GM21825 (cell line): ENCODE measurements at regions not wholly inside any gene's neighbourhood (a gene's known extent, or its start where the extent isn't known, plus 50 kb on each side); places are given as distances from the start of the nearest gene placed in this dataset.

Experiments used
- ATAC-seq: cut with Tn5 transposase; IDR thresholded peaks from one replicate; pipeline ENCODE4 v1.9.1; 2021; ENCODE audit warnings: mild to moderate bottlenecking, moderate library complexity; ENCODE audit not compliant: unreplicated experiment

- ATAC-seq = no peak
These were observed 57.5 kb downstream of the RPL27A start for GRCh38 chr11:8740129-8740528.

DNA sequence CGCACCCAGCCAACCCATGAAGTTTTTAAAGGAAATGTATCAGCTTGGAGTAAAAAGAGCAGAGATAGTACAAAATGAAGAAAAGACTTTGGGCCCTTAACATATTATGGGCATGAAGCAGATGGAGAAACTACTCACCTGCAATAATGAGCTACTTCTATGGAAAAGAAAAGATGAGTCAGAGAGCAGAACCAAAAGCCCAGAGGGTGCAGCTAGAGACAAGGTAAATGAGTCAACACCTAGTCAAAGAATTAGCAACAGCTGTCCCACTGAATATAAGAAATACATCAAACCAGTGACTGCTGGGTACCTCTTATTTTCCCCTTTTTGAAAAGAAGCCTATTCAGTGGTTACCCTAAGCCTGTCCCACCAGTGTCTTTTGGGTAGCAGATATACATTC lies 61.8 kb downstream of the RPL27A start:
- no peak for ATAC-seq

DNA sequence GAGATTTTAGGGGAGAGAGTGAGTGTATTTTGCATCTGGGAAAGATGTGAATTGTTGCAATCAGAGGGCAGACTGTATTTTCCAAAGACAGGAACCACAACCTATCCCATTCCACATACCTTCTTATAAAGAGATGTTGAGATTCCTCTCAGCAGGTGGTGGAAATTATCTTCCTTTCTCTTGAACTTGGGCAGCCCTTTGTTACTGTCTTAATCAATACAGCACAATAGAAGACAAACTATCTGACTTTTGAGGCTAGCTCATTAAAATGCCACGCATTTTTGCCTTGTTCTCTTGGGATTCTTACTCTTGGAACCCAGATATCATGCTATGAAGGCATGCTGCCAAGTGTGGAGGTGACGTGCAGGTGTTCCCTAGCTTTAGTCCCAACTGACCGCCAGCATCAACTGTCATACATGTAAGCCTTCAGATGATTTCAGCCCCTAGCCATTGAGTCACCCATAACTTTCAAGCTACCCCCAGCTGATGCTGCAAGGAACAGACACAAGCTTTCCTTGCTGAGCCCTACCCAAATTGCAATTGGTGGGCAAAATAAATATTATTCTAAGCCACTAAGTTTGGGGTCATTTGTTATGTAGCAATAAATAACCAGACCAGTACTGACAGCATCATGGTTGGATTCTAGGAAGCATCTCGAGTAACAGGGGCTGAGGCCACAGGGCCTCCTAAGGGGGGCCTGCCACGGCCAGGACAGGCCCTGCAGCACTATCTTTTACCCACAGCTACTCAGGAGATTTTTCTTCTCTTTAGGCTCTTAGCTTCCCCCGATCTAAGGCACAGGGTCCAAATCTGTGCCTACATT lies 63.0 kb downstream of the RPL27A start:
- no peak for ATAC-seq

GRCh38 chr11:8746331-8746974 lies 63.9 kb downstream of the RPL27A start:
- ATAC-seq = no peak

DNA sequence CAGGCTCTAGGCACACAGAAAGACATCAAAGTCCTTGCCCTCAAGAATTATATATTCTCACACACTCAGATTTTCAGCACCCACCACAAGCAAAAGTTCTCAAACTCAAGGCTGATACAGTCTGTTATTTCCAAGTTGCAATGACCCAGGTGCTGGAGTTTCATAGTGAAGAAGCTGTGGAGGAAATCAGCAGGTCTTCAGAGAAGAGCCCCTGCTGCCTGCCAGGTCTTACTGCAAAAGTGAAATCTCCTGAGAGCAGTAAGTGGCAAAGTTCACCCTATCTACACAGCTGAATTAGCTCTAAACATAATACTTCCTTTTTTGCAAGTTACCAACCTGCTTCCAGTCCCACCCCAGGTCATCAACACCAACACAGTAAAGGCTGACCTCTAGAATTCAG lies 64.6 kb downstream of the RPL27A start:
- no peak for ATAC-seq

DNA sequence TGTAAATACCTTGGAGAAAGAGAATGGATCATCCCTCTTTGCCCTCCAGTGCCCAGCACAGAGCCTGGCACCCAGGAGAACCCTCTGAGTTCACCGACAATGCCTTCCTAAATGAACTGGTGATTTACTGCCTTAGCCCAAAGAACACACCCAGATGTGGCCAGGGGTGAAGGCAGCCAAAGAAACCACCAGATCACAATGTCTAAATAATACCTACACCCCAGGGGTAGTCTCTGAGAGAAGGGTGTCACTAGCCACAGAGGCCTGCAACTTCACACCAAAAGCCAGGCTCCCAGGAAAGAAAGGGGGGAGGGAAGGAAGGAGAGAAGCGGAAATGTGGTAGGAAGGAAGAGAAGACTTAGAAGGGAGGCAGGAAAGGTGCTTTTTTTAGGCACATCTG lies 65.7 kb downstream of the RPL27A start:
- no peak for ATAC-seq

GRCh38 chr11:8749202-8749601 lies 66.6 kb downstream of the RPL27A start:
- no peak for ATAC-seq

GRCh38 chr11:8754241-8754640 lies 71.6 kb downstream of the RPL27A start:
- no peak for ATAC-seq

- no peak for ATAC-seq
These were observed 73.6 kb downstream of the RPL27A start for GRCh38 chr11:8756201-8756600.

GRCh38 chr11:8757047-8757446 lies 74.5 kb downstream of the RPL27A start:
- ATAC-seq = no peak

DNA sequence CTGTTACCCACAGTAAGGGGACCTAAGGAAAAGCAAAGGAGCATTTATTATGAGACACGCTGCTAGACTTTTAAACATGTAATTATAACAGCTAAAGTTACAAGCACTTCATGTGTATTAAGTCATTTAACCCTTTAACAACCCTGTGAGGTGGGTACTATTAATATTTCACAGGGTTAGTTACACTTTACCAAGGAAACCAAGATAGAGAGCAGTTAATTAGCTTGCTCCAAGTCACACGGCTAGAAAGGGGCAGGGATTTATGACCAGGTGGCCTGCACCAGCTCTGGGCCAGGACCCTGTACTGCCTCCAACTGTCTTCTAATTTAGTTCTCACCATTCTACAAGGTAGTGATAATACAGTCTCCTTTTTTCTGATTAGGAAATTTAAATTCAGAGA lies 74.9 kb downstream of the RPL27A start:
- no peak for ATAC-seq

DNA sequence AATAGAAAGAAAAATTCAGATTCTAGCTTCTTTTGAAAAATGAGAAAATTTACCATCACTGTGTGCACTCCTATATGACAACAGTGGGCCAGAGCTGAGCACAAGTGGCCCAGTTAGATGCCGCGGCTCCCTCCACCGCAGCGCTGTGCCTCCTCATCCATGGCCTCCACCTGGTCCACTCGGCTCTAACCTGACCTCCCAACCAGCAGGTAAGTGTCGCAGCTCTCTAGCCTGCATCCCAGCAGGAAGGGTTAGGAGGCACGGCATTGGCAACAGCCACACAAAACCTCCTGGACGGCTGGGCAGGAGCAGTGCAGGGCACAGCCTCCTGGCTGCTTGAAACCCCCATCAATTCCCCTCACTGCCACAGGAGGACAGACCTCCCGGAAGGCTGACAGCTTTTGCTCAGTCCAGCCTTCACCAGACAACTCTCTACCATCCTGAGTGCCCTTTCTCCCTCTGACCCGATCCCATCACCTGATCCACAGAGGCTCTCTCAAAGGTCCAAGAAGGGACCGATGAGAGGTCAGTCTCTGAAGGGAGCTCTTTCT lies 76.1 kb downstream of the RPL27A start:
- no peak for ATAC-seq

GRCh38 chr11:8759634-8760033 lies 77.0 kb downstream of the RPL27A start:
- ATAC-seq = no peak

DNA sequence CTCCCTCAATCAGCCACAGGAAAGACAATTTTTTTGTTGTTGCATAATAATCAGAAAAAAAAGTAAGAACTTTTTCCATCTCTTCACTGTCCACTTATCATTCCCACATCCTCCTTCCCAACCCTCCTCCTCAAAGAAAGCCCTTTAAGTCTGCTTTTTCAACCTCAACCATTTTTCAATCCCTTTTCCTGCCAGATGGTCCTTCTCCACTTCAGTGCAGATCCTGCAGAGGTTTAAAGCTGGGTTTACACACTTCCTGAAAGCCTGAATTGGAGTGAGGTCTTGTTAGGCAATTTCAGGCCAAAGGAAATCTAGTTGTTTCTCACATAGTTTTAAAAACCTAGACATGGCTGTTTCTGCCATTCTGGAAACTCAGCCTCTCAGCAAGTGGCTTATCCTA lies 78.3 kb downstream of the RPL27A start:
- ATAC-seq = no peak

- ATAC-seq = no peak
These were observed 80.6 kb downstream of the RPL27A start for GRCh38 chr11:8763070-8763685.

DNA sequence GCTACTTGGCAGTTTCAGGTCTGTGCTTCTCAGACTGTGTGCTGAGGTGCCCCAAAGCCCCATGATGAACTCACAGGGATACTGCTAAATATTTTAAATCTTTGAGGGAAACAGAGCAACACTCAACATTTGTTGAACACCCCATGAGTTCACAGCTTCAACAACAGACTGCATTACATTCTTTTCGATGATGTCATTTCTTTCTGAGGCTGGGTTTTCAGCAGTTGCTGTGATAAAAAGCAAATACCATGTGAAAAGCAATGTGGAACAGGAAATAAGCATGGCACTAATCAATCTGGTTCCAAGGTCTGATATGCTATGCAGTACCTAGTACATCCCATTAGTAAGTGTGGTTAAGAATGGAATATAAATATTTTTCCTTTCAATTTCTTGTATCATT lies 82.7 kb downstream of the RPL27A start:
- ATAC-seq = no peak

- ATAC-seq = no peak
These were observed 83.7 kb downstream of the RPL27A start for GRCh38 chr11:8766043-8766987.

DNA sequence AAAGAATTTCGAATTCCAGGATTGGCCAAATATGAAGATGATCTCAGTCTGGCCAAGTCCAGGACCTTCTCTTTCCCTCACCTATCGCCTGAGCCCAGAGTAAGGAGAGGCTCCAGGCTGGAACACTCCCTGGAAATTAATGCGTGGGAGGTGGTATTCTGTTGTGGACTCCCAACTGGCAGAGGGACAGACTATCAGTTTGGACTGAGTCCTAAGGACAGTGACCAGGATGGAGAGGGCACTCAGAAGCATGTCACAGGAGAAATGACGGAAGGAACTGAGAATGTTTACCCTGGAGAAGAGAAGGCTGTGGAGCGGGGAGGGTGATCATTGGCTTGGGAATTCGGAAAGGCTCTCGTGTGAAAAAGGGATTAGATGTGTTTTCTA lies 84.4 kb downstream of the RPL27A start:
- no peak for ATAC-seq

GRCh38 chr11:8767466-8768142 lies 85.0 kb downstream of the RPL27A start:
- no peak for ATAC-seq

DNA sequence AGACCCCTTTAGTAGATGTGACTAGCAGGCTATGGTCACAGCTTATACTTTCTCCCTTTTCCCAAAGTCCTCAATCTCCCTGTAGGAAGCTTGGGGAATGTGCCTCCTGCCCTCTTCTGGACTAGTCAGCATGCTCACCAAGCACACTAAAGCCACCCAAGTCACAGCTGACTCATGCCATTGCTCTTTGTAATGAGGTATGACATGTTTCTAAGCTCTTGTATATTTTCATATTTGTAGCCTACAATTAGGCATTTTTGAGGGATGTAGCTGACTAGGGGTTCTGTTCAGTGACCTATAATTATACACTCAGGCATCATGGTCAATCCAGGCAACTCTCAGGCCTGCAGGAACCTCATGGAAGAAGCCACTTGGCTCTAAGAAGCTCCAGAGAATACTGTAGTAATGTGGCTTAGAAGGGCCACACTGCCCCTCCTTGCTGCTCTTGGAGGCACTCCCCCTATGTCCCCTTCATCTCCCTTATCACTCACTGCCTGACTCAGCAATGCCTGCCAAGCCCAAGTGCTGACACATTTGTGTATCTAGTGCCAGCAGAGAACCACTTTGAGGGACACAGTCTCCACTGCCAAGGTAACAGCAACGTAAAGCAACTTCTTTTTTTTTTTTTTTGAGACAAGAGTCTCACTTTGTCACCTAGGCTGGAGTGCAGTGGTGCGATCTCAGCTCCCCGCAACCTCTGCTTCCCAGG lies 86.2 kb downstream of the RPL27A start:
- ATAC-seq = no peak
